ENCODE measurements at regions not wholly inside any gene's neighbourhood (a gene's known extent, or its start where the extent isn't known, plus 50 kb on each side); places are given as distances from the start of the nearest gene placed in this dataset.
"Not testable (repeated sequence)": the region's sequence is repeated elsewhere in the genome, so short reads cannot be mapped to it uniquely, and the experiment has no call there.

DNA sequence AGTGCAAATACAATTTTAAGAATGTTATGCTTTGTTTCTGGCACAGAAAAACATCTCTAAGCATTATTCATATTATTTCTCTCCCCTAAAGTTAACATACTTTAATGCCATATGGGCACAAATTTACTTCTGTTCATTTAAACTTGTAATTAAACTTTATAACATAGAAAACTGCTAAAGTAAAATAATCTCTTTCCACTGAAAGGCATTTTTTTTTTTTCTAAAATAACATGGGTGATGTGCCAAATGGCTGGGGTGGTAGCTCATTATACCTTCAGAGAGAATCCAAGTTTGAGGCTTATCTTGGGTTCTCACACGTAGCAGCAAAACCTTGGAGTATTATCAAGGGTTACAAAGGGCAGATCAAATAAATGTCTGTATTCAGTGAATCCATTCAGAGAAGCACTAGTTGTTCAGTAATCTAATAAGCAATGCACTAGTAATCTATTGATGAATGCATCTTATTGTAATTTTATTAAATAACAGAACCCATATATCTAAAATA is 257.6 kb upstream of the POU5F2 start:
- FAIRE-seq (no peak), DNase-seq (ENCODE audit: insufficient read length, low spot score) (no peak)
- no peak for TF ChIP-seq POLR2A (IDR thresholded peaks at IDR 0.05; ENCODE audit: low read depth, low read length)

DNA sequence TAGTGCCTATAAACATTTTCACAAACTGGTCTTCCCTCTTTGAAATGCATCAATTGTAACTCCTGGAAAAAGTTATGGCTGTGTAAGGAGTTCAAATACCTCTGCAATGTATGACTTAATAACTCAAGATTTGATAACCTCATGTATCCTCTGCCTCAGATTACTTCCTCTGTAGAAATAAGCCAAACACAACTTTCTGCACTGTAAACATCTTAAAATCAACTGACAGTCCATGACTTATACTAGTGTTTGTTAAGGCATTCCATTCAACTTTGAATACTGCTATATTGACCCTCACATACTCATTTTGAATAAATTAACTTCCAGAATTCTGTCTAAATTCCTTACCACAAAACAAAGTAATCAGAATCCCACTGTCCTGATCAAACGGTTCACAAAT is 256.2 kb upstream of the POU5F2 start:
- no peak for TF ChIP-seq POLR2A (IDR thresholded peaks at IDR 0.05; ENCODE audit: low read depth, low read length)
- FAIRE-seq: no peak
- no peak for DNase-seq (ENCODE audit: insufficient read length, low spot score)

DNA sequence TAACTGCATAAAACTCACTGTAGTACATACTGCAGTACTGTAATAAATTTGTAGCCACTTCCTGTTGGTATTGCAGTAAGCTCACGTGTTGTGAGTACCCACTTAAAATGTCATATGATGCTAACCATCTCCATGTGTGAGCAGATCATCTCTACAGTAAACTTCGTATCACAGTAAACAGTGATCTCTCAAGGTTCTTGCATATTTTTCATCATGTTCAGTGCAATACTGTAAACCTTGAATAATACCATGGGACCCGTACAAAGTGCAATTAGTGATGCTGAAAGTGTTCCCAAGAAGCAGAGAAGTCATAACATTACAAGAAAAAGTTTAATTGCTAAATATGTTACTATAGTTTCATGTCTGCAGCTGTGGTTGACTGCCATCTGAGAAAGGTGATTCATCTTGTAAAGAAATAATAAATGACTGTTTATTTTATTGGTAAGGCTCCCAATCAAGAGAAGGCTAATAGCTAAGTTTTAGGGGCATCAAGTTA is 253.8 kb upstream of the POU5F2 start:
- DNase-seq (ENCODE audit: insufficient read length, low spot score): no peak
- no peak for TF ChIP-seq POLR2A (IDR thresholded peaks at IDR 0.05; ENCODE audit: low read depth, low read length)
- no peak for FAIRE-seq

DNA sequence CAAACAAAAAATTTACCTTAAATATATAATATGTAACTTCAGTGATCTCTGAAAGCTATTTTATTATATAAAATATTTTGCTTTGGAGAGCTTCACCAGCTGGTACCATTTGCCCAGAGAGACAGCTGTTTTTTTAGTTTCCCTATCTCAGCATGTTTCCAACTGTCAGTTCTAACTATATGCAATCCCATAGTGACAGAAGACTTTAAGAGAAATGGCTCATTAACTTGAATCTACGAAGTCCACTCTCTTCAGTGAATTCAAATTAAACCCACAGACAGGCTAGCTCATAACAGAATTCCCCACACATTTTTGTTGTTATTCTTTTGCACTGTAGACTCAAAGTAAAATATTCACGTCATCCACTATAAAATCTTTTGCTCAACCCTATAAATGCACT is 251.8 kb upstream of the POU5F2 start:
- FAIRE-seq (no peak), DNase-seq (ENCODE audit: insufficient read length, low spot score) (no peak)
- TF ChIP-seq POLR2A (IDR thresholded peaks at IDR 0.05; ENCODE audit: low read depth, low read length): no peak

DNA sequence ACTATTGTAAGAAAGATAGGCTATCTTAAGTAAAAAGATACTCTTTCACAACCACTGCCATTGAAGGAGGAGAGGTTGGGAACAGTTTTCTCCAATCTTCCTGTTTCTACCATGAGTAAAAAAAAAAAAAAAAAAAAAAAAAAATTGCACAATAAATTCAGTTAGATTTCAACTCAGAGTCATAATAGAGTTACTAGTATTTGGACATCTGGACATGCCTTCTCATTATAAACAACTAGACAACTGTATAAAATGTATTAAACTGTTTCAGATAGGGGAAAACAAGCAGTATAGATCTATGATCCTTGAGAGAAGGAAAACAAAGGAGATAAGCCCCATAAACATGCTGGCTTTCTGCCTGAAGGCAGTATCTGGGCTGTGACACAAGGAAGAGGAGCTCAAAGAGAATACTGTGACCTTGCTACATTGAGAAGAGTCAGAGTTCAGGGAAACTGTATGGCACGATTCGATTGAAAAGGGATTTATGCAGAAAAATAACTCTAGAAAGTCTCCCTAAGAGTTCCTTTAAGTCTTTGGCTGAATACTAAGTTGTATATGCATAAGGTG is 249.2 kb upstream of the POU5F2 start:
- TF ChIP-seq POLR2A (IDR thresholded peaks at IDR 0.05; ENCODE audit: low read depth, low read length): no peak
- DNase-seq (ENCODE audit: insufficient read length, low spot score) (no peak), FAIRE-seq (no peak)

DNA sequence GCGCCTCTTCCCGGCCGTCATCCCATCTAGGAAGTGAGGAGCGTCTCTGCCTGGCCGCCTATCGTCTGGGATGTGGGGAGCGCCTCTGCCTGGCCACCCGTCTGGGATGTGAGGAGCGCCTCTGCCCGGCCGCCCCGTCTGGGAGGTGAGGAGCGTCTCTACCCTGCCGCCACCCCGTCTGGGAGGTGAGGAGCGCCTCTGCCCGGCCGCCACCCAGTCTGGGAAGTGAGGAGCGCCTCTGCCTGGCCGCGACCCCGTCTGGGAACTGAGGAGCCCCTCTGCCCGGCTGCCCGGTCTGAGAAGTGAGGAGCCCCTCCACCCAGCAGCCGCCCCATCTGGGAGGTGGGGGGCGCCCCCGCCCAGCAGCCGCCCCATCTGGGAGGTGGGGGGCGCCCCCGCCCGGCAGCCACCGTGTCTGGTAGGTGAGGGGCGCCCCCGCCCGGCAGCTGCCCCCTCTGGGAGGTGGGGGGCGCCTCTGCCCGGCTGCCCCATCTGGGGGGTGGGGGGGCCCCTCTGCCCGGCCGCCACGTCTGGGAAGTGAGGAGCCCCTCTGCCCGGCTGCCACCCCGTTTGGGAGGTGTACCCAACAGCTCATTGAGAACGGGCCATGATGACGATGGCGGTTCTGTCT is 244.7 kb upstream of the POU5F2 start:
- not testable (repeated sequence) for DNase-seq (ENCODE audit: insufficient read length, low spot score); FAIRE-seq

DNA sequence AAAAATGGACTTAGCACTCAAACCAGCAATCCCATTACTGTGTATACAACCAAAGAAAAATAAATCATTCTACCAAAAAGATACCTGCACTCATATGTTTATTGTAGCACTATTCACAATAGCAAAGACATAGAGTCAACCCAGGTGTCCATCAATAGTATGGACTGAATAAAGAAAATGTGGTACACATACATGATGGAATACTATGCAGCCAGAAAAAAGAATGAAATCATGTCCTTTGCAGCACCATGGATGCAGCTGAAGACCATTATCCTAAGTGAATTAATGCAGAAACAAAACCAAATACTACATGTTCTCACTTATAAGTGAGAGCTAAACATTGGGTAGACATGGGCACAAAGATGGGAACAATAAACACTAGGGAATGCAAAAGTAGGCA is 236.8 kb upstream of the POU5F2 start:
- no peak for FAIRE-seq
- TF ChIP-seq POLR2A (IDR thresholded peaks at IDR 0.05; ENCODE audit: low read depth, low read length): no peak

DNA sequence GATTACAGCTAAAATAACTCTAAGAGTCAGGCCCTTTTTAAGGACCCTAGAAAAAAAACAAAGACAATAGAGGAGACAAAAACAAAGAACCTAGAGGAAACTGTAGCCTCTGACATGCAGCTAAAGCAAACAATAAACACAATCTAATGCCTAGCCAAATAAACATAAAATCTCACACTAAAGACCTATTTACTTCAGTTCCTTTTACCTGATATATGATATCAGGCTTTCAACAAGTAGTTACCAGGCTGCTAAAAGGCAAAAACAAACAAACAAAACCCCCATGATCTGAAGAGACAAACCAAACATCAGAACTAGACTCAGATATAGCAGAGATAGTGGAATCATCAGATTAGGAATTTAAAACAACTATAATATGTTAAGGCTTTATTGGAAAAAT is 226.5 kb upstream of the POU5F2 start:
- FAIRE-seq (no peak), DNase-seq (ENCODE audit: insufficient read length, low spot score) (no peak)
- TF ChIP-seq POLR2A (IDR thresholded peaks at IDR 0.05; ENCODE audit: low read depth, low read length): no peak

More for the DNA sequence above, 236.8 kb upstream of the POU5F2 start:
- DNase-seq (ENCODE audit: insufficient read length, low spot score): no peak

DNA sequence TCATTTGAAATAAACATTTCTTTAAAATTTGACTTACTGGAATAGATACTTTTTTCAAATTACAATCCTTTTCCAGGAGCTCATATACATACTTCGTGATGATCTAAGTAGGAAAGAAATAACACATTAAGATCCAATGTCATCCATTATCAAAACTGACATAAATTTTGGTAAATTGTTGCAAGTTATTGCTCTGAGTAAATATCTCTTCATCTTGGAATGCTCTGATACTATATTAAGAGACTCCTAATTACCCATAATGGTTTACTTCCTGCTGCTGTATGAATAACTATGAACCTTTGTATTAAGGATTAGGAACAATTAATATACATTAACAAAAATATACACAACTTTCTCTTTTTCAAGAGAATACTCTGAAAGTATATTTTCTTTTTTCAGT is 223.0 kb upstream of the POU5F2 start:
- DNase-seq (ENCODE audit: insufficient read length, low spot score) (no peak), FAIRE-seq (no peak)
- no peak for TF ChIP-seq POLR2A (IDR thresholded peaks at IDR 0.05; ENCODE audit: low read depth, low read length)

DNA sequence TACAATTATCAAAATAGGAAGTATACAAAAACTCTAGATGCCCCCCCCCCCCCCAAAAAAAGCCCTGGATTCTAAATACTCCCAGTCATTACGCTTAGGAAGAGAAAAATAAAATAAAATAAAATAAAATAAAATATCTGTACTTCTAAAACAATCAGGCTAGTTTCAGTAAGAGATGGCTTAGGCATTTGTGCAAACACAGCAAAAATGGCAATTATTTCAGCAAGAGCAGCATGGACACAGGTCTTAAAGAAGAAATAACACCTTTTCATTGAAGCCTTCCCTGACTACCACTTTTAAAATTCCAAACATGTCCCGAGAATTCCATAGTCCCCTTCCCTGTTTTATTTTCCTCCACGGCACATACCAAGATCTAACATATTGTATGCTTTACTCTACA is 218.6 kb upstream of the POU5F2 start:
- FAIRE-seq (no peak), DNase-seq (ENCODE audit: insufficient read length, low spot score) (no peak)
- no peak for TF ChIP-seq POLR2A (IDR thresholded peaks at IDR 0.05; ENCODE audit: low read depth, low read length)

DNA sequence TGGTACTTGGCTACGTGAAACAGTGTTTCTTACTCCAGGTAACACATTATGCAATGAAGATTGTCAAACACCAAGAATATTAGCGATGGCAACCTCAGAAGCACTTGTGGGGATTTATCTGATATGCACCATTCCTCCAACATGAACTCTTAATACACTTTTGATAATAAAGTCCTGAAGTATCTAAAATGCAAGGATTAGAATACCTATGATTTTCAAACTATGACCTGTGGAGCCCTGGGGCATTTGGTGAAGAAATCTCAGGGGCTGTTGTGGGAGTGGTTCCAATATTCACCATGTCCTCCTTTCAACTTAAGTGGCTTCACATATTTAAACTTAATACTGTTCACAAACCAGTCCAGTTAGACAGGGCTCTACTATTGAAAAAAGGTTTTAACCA is 214.6 kb upstream of the POU5F2 start:
- DNase-seq (ENCODE audit: insufficient read length, low spot score): no peak
- FAIRE-seq: no peak
- TF ChIP-seq POLR2A (IDR thresholded peaks at IDR 0.05; ENCODE audit: low read depth, low read length): no peak

DNA sequence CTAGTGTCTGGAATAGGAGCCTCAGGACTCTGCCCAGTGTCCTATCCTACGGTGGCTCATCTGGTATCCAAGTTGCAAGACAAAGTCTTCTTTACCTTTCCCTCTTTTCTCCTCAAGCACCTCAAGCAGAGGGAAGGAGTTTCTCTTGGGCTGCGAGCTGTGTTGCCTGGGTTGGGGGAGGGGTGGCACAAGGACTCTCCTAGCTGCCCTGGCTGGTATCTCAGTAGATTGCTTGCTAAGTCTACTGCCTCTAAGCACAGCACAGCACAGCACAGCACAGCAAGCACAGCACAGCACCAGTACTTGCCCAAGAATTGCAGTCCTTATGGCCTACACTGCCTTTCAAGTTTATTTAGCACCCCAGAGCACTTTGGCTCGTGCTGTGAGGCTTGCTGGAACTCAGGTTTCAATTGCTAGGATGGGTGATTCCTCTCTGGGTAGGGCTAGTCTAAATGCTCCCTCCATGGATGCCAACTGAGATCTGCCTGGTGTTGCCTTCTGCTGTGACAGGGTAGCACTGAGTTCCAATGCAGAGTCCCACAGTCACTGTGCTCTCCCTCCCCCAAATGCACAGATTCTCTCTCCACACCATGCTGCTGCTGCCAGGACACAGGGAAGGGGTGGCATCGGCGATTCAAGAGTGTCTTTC is 213.1 kb upstream of the POU5F2 start:
- no peak for FAIRE-seq
- no peak for TF ChIP-seq POLR2A (IDR thresholded peaks at IDR 0.05; ENCODE audit: low read depth, low read length)
- DNase-seq (ENCODE audit: insufficient read length, low spot score): no peak

DNA sequence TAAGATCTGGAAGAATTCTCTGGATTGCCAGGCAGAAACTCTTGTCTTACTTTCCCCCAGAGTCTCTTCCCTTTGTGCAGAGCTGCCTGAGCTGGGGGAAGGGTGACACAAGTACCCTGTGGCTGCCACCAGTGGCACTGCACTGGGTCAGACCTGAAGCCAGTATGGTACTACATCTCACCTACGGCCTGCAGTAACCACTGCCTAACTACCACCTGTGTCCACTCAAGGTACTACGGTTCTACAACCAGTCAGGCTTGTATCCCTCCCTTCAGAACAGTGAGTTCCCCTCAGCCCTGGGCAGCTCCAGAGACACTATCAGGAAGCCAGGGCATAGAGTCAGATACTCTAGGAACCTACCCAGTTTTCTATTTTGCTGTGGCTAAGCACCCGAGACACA is 212.0 kb upstream of the POU5F2 start:
- no peak for DNase-seq (ENCODE audit: insufficient read length, low spot score)
- no peak for FAIRE-seq
- TF ChIP-seq POLR2A (IDR thresholded peaks at IDR 0.05; ENCODE audit: low read depth, low read length): no peak

DNA sequence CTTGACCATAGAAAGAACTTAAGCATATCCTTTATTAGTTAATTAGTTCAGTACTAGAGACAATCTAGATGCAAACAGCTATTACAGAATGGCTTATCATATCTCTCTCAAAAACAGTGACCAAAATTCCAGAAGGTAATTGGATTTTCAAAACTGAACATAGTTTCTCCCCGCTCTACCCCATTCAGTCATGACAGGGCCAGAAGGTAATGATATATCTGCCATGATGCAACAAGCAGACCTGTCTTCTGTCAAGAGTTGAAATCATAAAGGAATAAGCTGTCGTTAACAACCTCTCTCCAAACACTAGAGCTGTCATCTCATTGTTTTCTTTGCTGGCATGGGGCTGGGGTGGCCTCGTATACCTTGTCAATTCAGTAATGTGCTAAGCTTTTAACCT is 200.5 kb upstream of the POU5F2 start:
- no peak for DNase-seq (ENCODE audit: insufficient read length, low spot score)
- FAIRE-seq: no peak
- no peak for TF ChIP-seq POLR2A (IDR thresholded peaks at IDR 0.05; ENCODE audit: low read depth, low read length)

DNA sequence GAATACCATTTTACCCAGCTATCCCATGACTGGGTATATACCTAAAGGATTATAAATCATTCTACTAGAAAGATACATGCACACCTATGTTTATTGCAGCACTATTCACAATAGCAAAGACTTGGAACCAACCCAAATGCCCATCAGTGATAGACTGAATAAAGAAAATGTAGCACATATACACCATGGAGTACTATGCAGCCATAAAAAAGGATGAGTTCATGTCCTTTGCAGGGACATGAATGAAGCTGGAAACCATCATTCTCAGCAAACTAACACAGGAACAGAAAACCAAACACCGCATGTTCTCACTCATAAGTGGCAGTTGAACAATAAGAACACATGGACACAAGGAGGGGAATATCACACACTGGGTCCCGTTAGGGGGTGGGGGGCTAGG is 191.9 kb upstream of the POU5F2 start:
- not testable (repeated sequence) for DNase-seq (ENCODE audit: insufficient read length, low spot score); FAIRE-seq

Measured in H54 (cell line).